HEK293 (cell line): ENCODE measurements at regions not wholly inside any gene's neighbourhood (a gene's known extent, or its start where the extent isn't known, plus 50 kb on each side); places are given as distances from the start of the nearest gene placed in this dataset.
"Not testable (repeated sequence)": the region's sequence is repeated elsewhere in the genome, so short reads cannot be mapped to it uniquely, and the experiment has no call there.

Experiments used
- CTCF ChIA-PET: fragments of 350-600 bp; formaldehyde crosslinking; extraction: SDS; loops from one replicate; lab custom pipeline; 2021; ENCODE audit warnings: antibody characterized with exemption; lab: Yijun Ruan, JAX
- POLR2A ChIA-PET: fragments of 300-600 bp; formaldehyde crosslinking; extraction: SDS; loops from one replicate; lab custom pipeline; 2020; ENCODE audit warnings: antibody characterized with exemption, inconsistent platforms; lab: Yijun Ruan, JAX
- H3K27ac ChIP-seq: fragments of 200-500 bp; sonication (Bioruptor generic); 2 replicates; pipeline ENCODE4 v1.5.1; 2014; ENCODE audit warnings: low read depth, low read length, control low read depth, inconsistent platforms; ENCODE audit errors: extremely low read depth
- H3K36me3 ChIP-seq, 2 experiments: fragments of 200-500 bp in 1 of 2; sonication (Bioruptor generic) in 1 of 2; 1 replicate in 1 of 2; 2 replicates in 1 of 2; pipeline ENCODE4 v1.5.1; 2014 to 2017; ENCODE audit warnings: inconsistent platforms in 2 of 2, low read length in 2 of 2; ENCODE audit not compliant: control insufficient read depth in 2 of 2, insufficient read depth in 1 of 2
- H3K4me1 ChIP-seq: fragments of 200-500 bp; sonication (Bioruptor generic); 2 replicates; pipeline ENCODE4 v1.5.1; 2014; ENCODE audit warnings: mild to moderate bottlenecking, low read length, inconsistent platforms; ENCODE audit not compliant: control insufficient read depth, insufficient read depth
- H3K4me3 ChIP-seq: 2 replicates; pipeline ENCODE4 v1.5.1; 2011; ENCODE audit warnings: low read depth, mild to moderate bottlenecking, control low read depth, low read length, moderate library complexity
- H3K9me3 ChIP-seq: fragments of 200-500 bp; sonication (Bioruptor generic); 2 replicates; pipeline ENCODE4 v1.5.1; 2014; ENCODE audit warnings: low read depth, low read length, inconsistent platforms; ENCODE audit not compliant: control insufficient read depth, insufficient read depth
- GLIS1 ChIP-seq: fragments of 450-650 bp; formaldehyde crosslinking; IDR thresholded peaks from 2 replicates; pipeline ENCODE4 v1.5.1; 2016; ENCODE audit warnings: missing biosample characterization, missing genetic modification characterization
- IKZF3 ChIP-seq: fragments of 450-650 bp; IDR thresholded peaks from 2 replicates; pipeline ENCODE4 v1.5.0; 2018; ENCODE audit warnings: missing biosample characterization, mild to moderate bottlenecking, missing genetic modification characterization, moderate library complexity
- OVOL3 ChIP-seq: fragments of 450-650 bp; formaldehyde crosslinking; IDR thresholded peaks from 2 replicates; pipeline ENCODE4 v1.5.1; 2016; ENCODE audit warnings: missing biosample characterization, missing genetic modification characterization
- SP3 ChIP-seq: fragments of 450-650 bp; formaldehyde crosslinking; IDR thresholded peaks from 2 replicates; pipeline ENCODE4 v1.5.1; 2016; ENCODE audit warnings: missing biosample characterization, missing genetic modification characterization
- ZBTB21 ChIP-seq: fragments of 450-650 bp; formaldehyde crosslinking; IDR thresholded peaks from 2 replicates; pipeline ENCODE4 v1.5.1; 2017; ENCODE audit warnings: missing biosample characterization, missing genetic modification characterization
- ZNF140 ChIP-seq: fragments of 450-650 bp; formaldehyde crosslinking; IDR thresholded peaks from 2 replicates; pipeline ENCODE4 v1.5.1; 2016; ENCODE audit warnings: missing biosample characterization, missing genetic modification characterization
- ZNF169 ChIP-seq: fragments of 450-650 bp; formaldehyde crosslinking; IDR thresholded peaks from 2 replicates; pipeline ENCODE4 v1.5.1; 2016; ENCODE audit warnings: missing biosample characterization, missing genetic modification characterization
- ZNF184 ChIP-seq: fragments of 450-650 bp; IDR thresholded peaks from 2 replicates; pipeline ENCODE4 v1.5.1; 2018; ENCODE audit warnings: missing biosample characterization, mild to moderate bottlenecking, missing genetic modification characterization
- ZNF202 ChIP-seq: fragments of 450-650 bp; formaldehyde crosslinking; IDR thresholded peaks from 2 replicates; pipeline ENCODE4 v1.5.1; 2016; ENCODE audit warnings: missing biosample characterization, missing genetic modification characterization, borderline replicate concordance
- ZNF214 ChIP-seq: fragments of 450-650 bp; formaldehyde crosslinking; IDR thresholded peaks from 2 replicates; pipeline ENCODE4 v1.5.1; 2017; ENCODE audit warnings: missing biosample characterization, mild to moderate bottlenecking, missing genetic modification characterization, borderline replicate concordance
- ZNF266 ChIP-seq: fragments of 450-650 bp; formaldehyde crosslinking; IDR thresholded peaks from 2 replicates; pipeline ENCODE4 v1.5.1; 2016; ENCODE audit warnings: missing biosample characterization, missing genetic modification characterization, low read depth
- ZNF324 ChIP-seq: fragments of 450-650 bp; formaldehyde crosslinking; IDR thresholded peaks from 2 replicates; pipeline ENCODE4 v1.5.1; 2016; ENCODE audit warnings: missing biosample characterization, missing genetic modification characterization
- ZNF529 ChIP-seq: fragments of 450-650 bp; formaldehyde crosslinking; IDR thresholded peaks from 2 replicates; pipeline ENCODE4 v1.5.1; 2017; ENCODE audit warnings: missing genetic modification characterization, missing biosample characterization; ENCODE audit not compliant: insufficient replicate concordance
- ZNF555 ChIP-seq: fragments of 450-650 bp; formaldehyde crosslinking; conservative IDR thresholded peaks from 2 replicates; pipeline ENCODE4 v1.5.1; 2017; ENCODE audit warnings: missing biosample characterization, mild to moderate bottlenecking, missing genetic modification characterization, inconsistent platforms
- ZNF596 ChIP-seq: fragments of 450-650 bp; IDR thresholded peaks from 2 replicates; pipeline ENCODE4 v1.5.0; 2018; ENCODE audit warnings: missing biosample characterization, mild to moderate bottlenecking, missing genetic modification characterization, moderate library complexity
- ZNF621 ChIP-seq: fragments of 450-650 bp; formaldehyde crosslinking; IDR thresholded peaks from 2 replicates; pipeline ENCODE4 v1.5.1; 2017; ENCODE audit warnings: missing biosample characterization, missing genetic modification characterization
- ZNF629 ChIP-seq: fragments of 450-650 bp; formaldehyde crosslinking; IDR thresholded peaks from 2 replicates; pipeline ENCODE4 v1.5.1; 2017; ENCODE audit warnings: missing biosample characterization, missing genetic modification characterization
- ZNF660 ChIP-seq: fragments of 450-650 bp; IDR thresholded peaks from 2 replicates; pipeline ENCODE4 v1.5.1; 2018; ENCODE audit warnings: missing biosample characterization, mild to moderate bottlenecking, missing genetic modification characterization
- ZNF670 ChIP-seq: fragments of 450-650 bp; formaldehyde crosslinking; IDR thresholded peaks from 2 replicates; pipeline ENCODE4 v1.5.1; 2016; ENCODE audit warnings: missing biosample characterization, missing genetic modification characterization, low read depth
- ZNF701 ChIP-seq: fragments of 450-650 bp; formaldehyde crosslinking; IDR thresholded peaks from 2 replicates; pipeline ENCODE4 v1.5.1; 2016; ENCODE audit warnings: missing biosample characterization, missing genetic modification characterization
- TF ChIP-seq, protein P1 (sequence below): fragments of 450-650 bp; formaldehyde crosslinking; IDR thresholded peaks from 2 replicates; pipeline ENCODE4 v1.5.1; 2016; ENCODE audit warnings: missing biosample characterization, missing genetic modification characterization
- TF ChIP-seq, protein P2 (sequence below): fragments of 450-650 bp; formaldehyde crosslinking; IDR thresholded peaks from 2 replicates; pipeline ENCODE4 v1.5.1; 2016; ENCODE audit warnings: missing biosample characterization, missing genetic modification characterization
- TF ChIP-seq, protein P3 (sequence below): fragments of 450-650 bp; formaldehyde crosslinking; IDR thresholded peaks from 2 replicates; pipeline ENCODE4 v1.5.1; 2016; ENCODE audit warnings: missing biosample characterization, missing genetic modification characterization
- TF ChIP-seq, protein P4 (sequence below): fragments of 450-650 bp; formaldehyde crosslinking; IDR thresholded peaks from 2 replicates; pipeline ENCODE4 v1.5.1; 2016; ENCODE audit warnings: missing biosample characterization, missing genetic modification characterization
- TF ChIP-seq, protein P5 (sequence below): sonication (generic); formaldehyde crosslinking; IDR thresholded peaks from 2 replicates; pipeline ENCODE4 v1.8.1; 2022; ENCODE audit warnings: mild to moderate bottlenecking, moderate library complexity, missing genetic modification reagents
- TF ChIP-seq, protein P6 (sequence below): fragments of 450-650 bp; formaldehyde crosslinking; IDR thresholded peaks from 2 replicates; pipeline ENCODE4 v1.5.1; 2016; ENCODE audit warnings: missing biosample characterization, missing genetic modification characterization

DNA sequence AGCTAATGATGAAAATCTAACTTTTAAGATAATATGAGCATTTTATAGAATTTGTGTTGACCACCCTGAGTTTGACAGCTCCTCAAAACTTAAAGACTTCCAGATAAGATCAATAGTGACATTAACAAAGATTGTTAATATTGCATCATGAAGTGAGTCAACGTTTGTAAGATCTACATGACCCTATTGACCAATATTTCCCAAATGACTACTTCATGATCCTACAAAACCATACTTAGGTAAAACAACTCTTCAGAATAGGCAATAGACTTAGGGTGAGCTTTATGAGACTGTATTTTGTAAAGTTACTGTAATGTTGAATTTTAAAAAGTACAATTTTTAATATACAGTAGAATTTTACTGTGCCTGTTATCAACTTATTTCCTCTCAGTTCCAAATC, 422.7 kb upstream of the ALCAM start:
- H3K4me3 ChIP-seq = no peak overlapping the region
- POLR2A ChIA-PET = no interaction called here
- no peak overlapping the region for H3K27ac ChIP-seq
- no peaks in the 10 kb centered on the region for H3K9me3 ChIP-seq
- no peaks in the 10 kb centered on the region for H3K36me3 ChIP-seq
- TF ChIP-seq ZNF529 (tag by site-specific recombination) (no peak), ZNF596 (tag by site-specific recombination) (no peak), SP3 (tag by site-specific recombination) (no peak), ZNF266 (no peak), ZNF629 (no peak), ZNF202 (no peak), GLIS1 (tag by site-specific recombination) (no peak), ZNF214 (tag by site-specific recombination) (no peak)
- TF ChIP-seq, protein P1, sequence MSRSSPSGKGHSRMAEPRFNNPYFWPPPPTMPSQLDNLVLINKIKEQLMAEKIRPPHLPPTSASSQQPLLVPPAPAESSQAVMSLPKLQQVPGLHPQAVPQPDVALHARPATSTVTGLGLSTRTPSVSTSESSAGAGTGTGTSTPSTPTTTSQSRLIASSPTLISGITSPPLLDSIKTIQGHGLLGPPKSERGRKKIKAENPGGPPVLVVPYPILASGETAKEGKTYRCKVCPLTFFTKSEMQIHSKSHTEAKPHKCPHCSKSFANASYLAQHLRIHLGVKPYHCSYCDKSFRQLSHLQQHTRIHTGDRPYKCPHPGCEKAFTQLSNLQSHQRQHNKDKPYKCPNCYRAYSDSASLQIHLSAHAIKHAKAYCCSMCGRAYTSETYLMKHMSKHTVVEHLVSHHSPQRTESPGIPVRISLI (tag by site-specific recombination) = no peak
- TF ChIP-seq, protein P2, sequence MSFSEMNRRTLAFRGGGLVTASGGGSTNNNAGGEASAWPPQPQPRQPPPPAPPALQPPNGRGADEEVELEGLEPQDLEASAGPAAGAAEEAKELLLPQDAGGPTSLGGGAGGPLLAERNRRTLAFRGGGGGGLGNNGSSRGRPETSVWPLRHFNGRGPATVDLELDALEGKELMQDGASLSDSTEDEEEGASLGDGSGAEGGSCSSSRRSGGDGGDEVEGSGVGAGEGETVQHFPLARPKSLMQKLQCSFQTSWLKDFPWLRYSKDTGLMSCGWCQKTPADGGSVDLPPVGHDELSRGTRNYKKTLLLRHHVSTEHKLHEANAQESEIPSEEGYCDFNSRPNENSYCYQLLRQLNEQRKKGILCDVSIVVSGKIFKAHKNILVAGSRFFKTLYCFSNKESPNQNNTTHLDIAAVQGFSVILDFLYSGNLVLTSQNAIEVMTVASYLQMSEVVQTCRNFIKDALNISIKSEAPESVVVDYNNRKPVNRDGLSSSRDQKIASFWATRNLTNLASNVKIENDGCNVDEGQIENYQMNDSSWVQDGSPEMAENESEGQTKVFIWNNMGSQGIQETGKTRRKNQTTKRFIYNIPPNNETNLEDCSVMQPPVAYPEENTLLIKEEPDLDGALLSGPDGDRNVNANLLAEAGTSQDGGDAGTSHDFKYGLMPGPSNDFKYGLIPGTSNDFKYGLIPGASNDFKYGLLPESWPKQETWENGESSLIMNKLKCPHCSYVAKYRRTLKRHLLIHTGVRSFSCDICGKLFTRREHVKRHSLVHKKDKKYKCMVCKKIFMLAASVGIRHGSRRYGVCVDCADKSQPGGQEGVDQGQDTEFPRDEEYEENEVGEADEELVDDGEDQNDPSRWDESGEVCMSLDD = no peak
- TF ChIP-seq, protein P3, sequence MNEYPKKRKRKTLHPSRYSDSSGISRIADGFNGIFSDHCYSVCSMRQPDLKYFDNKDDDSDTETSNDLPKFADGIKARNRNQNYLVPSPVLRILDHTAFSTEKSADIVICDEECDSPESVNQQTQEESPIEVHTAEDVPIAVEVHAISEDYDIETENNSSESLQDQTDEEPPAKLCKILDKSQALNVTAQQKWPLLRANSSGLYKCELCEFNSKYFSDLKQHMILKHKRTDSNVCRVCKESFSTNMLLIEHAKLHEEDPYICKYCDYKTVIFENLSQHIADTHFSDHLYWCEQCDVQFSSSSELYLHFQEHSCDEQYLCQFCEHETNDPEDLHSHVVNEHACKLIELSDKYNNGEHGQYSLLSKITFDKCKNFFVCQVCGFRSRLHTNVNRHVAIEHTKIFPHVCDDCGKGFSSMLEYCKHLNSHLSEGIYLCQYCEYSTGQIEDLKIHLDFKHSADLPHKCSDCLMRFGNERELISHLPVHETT (tag by site-specific recombination) = no peak
- TF ChIP-seq, protein P4, sequence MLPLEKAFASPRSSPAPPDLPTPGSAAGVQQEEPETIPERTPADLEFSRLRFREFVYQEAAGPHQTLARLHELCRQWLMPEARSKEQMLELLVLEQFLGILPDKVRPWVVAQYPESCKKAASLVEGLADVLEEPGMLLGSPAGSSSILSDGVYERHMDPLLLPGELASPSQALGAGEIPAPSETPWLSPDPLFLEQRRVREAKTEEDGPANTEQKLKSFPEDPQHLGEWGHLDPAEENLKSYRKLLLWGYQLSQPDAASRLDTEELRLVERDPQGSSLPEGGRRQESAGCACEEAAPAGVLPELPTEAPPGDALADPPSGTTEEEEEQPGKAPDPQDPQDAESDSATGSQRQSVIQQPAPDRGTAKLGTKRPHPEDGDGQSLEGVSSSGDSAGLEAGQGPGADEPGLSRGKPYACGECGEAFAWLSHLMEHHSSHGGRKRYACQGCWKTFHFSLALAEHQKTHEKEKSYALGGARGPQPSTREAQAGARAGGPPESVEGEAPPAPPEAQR (tag by site-specific recombination) = no peak
- TF ChIP-seq, protein P5, sequence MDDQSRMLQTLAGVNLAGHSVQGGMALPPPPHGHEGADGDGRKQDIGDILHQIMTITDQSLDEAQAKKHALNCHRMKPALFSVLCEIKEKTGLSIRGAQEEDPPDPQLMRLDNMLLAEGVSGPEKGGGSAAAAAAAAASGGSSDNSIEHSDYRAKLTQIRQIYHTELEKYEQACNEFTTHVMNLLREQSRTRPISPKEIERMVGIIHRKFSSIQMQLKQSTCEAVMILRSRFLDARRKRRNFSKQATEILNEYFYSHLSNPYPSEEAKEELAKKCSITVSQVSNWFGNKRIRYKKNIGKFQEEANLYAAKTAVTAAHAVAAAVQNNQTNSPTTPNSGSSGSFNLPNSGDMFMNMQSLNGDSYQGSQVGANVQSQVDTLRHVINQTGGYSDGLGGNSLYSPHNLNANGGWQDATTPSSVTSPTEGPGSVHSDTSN (CRISPR knock-in tag) = no peak
- TF ChIP-seq, protein P6, sequence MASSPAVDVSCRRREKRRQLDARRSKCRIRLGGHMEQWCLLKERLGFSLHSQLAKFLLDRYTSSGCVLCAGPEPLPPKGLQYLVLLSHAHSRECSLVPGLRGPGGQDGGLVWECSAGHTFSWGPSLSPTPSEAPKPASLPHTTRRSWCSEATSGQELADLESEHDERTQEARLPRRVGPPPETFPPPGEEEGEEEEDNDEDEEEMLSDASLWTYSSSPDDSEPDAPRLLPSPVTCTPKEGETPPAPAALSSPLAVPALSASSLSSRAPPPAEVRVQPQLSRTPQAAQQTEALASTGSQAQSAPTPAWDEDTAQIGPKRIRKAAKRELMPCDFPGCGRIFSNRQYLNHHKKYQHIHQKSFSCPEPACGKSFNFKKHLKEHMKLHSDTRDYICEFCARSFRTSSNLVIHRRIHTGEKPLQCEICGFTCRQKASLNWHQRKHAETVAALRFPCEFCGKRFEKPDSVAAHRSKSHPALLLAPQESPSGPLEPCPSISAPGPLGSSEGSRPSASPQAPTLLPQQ (tag by site-specific recombination) = no peak
- TF ChIP-seq, all 188 proteins: peak for 0
- no peaks in the 10 kb centered on the region for H3K4me1 ChIP-seq
- CTCF ChIA-PET = interaction anchor here (0.6 kb wide), 1 partner anchor 757 kb away, joined by 3 read pairs; no protein-coding TSS in a partner anchor

DNA sequence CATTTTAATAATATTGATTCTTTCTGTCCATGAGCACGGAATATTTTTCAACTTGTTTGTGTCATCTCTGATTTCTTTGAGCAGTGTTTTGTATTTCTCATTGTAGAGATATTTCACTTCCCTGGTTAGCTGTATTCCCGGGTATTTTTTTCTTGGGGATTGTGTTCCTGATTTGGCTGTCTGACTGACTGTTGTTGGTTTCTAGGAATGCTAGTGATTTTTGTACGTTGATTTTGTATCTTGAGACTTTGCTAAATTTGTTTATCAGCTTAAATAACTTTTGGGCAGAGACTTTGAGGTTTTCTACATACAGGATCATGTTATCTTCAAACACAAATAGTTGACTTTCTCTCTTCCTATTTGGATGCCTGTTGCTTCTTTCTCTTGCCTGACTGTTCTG, 418.8 kb upstream of the ALCAM start:
- no peak overlapping the region for H3K4me3 ChIP-seq
- no peak overlapping the region for H3K27ac ChIP-seq
- H3K4me1 ChIP-seq = no peaks in the 10 kb centered on the region
- TF ChIP-seq ZNF169 (no peak), ZBTB21 (no peak), ZNF621 (tag by site-specific recombination) (no peak), OVOL3 (tag by site-specific recombination) (no peak), SP3 (tag by site-specific recombination) (no peak), ZNF555 (tag by site-specific recombination) (no peak), ZNF324 (tag by site-specific recombination) (no peak), ZNF184 (tag by site-specific recombination) (no peak), ZNF660 (no peak), ZNF140 (tag by site-specific recombination) (no peak), ZNF701 (no peak), ZNF670 (tag by site-specific recombination) (no peak), IKZF3 (no peak)
- ChIA-PET POLR2A (no interaction called here), CTCF (no interaction called here)
- no peaks in the 10 kb centered on the region for H3K9me3 ChIP-seq
- no peaks in the 10 kb centered on the region for H3K36me3 ChIP-seq

DNA sequence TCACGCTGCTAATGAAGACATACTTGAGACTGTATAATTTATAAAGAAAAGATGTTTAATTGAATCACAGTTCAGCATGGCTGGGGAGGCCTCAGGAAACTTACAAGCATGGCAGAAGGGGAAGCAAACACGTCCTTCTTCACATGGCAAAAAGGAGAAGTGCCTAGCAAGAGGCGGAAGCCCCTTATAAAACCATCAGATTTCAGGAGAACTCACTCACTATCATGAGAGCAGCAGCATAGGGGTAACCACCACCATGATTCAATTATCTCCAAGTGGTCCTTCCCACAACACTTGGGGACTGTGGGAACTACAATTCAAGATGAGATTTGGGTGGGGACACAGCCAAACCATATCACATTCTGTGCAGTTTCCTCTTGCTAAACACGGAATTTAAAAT, 416.9 kb upstream of the ALCAM start:
- H3K9me3 ChIP-seq, POLR2A ChIA-PET, H3K4me1 ChIP-seq, H3K27ac ChIP-seq, H3K36me3 ChIP-seq, H3K4me3 ChIP-seq: not testable (repeated sequence)
- CTCF ChIA-PET = interaction anchor here (0.6 kb wide), 1 partner anchor 1299 kb away, joined by 3 read pairs; no protein-coding TSS in a partner anchor
